HG02610 (cell line): ENCODE measurements at regions not wholly inside any gene's neighbourhood (a gene's known extent, or its start where the extent isn't known, plus 50 kb on each side); places are given as distances from the start of the nearest gene placed in this dataset.

ENCODE experiments used
- ATAC-seq: cut with Tn5 transposase; IDR thresholded peaks from one replicate; pipeline ENCODE4 v1.9.1; 2021; ENCODE audit warnings: mild to moderate bottlenecking, moderate library complexity; ENCODE audit not compliant: unreplicated experiment

DNA sequence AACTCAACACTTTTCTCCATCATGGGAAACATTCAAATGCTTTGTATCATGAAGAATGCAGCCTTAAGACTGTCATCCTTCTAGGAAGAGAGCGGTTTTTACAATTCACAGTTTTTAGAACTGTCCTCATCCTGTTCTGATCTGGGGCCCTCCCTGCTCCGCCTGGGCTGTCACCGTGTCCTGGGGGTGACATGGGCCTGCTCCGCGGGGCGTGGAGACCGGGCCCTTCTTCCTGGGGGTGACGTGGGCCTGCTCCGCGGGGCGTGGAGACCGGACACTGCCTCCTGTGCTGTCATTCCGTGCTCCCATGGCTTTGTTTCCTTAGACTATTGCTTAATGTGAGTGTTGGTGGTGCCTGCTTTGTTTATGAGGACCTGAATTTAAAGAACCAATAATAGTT, 122.8 kb downstream of the TMEM18 start:
- ATAC-seq = peak; percentile 59

DNA sequence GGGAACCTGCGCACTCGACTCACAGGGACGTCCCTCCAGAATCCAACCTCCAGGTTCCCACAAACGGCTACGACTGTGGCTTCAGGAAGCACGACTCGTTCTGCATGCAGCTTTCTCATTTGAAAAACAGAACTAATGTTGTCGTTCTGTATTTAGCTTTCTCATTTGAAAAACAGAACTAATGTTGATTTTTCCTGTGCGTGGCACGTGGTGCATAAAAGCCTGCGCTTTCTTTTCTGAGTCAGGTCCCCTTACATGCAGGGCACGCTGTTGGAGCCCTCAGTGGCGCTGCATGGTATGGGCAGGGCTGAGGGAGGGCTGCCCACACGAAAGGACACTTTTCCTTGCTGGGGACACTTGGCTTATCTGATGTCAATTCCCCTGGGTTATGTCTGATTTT, 124.3 kb downstream of the TMEM18 start:
- ATAC-seq = no peak

DNA sequence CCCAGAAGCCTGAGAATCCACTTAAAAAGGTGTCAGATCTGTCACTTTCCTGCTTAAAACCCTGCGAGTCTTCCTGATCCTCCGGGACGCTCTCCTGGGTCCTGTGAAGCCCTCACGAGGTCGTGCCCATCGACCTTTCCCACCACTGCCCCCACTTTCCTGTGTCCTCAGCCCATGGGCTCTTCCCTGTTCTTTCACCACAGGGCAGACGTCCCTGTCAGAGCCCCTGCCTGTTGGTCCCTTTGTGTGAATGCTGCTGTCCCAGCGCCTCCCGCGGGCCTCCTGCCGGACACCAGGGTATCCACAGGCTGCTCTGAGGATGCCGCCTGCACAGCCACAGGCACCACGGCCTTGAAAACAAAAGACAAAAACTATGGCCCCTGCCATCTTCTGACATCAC, 125.6 kb downstream of the TMEM18 start:
- no peak for ATAC-seq

DNA sequence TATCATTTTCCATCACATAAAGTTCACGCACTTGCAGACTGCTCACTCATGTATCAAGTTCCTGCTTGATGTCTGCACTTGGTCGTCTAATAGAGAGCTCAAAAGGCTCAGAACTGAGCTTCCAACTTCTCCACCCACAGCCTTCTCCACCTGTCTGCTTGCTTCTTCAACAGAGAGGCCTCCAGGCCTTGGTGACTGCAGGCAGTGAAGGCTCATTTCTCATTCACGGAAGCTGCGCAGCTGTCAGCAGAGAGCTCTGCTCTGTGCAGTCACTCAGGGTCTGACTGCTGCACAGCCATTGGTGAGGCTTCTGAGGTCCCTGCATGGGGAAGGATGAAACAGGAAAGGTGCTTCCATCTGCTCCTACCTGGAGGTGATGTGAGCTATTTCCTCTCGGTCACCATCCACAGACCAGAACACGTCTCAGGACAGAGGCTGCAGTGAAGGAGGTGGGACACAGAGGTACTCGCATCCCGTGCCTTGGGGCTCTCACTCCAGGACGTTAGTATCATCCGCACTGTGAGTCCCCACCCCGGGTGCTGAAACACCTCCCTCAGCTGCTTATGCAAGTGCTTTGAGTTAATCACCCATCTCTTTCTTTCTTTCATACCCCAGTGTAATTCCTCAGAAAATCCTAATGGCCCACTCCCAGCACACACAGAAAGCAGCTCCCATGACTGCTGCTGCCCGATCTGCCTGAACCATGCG, 126.2 kb downstream of the TMEM18 start:
- no peak for ATAC-seq

DNA sequence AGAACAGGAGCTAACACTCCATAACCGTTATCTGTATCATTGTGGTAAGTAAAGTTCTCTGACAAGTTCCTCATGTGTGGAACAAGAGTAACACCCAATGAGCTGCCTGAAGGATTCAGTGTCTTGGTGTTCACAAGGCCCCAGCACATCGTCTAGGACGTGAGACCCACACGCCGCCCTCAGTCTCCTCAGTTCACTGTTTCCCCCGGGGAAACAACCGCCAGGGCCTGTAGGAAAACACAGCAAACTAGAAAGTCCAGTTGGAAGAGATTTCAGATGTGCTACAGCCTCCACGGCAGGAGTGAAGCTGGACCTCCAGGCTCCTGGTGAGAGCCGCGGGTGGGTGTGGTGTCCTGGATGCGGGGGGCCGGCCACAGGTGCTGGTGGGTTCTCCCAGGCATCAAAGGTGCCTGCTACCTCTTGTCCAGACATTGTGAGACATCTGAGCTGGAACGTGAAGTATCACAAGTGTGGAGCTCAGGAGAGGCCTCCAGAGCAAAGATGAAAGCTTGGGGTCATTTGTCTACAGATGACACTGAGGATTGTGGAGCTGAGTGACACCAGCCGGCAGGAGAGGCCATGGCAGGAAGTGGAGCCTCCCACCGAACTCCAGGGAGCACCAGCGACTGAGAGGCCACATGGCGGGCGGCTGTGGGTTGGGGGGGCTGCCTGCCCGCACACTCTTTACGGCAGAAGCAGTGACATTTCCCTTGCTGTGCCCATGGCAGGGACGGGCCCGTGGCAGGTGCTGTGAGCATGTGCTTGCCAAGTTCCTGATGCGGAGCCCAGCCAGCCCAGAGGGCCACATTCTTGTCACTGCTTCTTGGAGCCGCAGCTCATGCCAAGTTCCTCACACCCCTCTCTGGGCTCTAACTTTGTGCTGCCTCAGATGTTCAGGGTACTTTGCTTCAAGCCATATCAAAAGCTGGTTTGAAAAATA, 131.2 kb downstream of the TMEM18 start:
- no peak for ATAC-seq

DNA sequence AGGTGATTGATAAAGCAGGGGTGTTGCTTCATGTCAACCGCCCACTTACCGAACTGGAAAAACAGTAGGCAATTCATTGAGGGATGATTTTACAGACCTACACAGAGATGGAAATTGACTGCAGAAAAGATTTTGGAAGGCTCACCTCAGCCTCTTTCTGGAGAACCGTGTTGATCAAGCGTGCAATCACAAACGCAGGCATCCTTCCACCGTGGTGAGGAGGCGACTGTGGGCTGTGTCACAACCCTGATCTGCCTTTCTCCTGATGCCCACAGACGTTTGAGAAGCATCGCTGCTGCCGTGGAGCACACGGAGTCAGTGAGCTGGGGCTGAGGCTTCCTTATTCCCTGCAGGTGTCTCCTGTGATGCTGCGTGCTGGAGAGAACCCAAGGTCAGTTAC, 132.0 kb downstream of the TMEM18 start:
- no peak for ATAC-seq

DNA sequence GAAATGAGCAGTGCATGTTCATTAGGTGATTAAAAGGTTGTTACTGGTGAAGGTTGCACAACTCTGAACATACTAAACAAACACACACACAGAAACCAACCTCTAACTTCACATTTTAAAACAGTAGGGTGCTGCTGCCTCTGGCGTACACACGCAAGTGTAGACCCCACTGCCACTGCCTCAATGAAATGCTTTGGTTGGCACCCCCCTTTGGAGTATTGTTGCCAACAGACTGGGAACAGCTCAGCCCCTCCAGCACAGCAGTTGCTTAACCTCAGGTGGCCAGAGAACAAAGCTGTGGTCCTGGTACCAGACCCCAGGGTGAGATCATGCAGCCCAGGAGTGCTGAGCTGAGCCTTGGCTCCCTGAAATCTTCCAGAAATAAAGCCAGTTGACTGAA, 138.6 kb downstream of the TMEM18 start:
- ATAC-seq = no peak

DNA sequence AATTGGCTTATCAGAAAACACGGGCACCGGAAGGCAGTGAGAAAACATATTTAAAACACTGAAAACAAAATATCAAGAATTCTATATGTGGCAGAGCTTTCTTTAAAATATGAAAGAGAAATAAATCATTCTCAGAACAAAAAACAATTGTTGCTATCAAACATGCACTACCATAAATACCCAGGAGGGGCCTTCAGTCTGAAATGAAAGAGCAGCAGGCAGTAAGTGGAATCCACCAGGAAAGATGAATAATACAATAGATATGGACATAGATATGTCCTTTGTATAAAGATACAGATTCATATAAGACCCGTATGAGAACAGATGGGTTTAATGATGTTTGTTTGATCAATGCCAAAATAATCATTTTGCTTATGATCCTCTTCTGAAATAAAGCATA, 142.0 kb downstream of the TMEM18 start:
- no peak for ATAC-seq

DNA sequence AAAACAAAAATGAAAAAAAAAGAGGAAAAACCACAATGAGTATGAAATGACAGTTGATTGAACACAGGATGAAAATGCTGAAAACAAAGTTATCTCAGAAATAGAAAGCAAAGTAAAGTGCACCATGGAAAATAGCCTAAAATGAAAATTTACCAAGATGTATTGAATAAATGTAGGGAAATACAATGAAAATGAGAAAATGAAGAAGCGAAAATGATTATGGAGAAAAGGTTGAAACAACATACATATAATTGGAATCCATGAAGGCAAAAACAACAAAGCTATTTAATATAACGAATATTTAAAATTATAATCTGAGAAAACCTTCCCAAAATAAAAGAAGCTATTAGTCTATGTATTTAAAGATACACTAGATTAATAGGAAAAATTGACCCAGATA, 147.4 kb downstream of the TMEM18 start:
- ATAC-seq = no peak

DNA sequence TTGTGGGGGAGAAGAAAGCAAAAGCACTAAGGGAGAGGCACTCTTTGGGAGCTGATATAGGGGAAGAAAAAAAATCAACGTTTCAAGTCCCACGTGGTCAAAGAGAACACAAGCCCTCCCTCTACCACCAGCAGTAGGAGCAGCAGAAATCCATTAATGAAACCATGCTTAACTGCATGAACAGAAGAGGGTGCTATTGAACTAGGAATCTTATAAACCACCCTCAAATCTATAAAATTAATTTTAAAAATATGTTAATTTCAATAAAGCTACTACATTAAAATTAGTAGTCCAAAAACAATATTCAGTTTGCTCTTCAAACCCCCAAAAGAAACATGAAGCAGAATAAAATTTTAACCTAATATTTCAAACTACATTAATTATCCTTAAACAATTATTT, 147.8 kb downstream of the TMEM18 start:
- no peak for ATAC-seq

DNA sequence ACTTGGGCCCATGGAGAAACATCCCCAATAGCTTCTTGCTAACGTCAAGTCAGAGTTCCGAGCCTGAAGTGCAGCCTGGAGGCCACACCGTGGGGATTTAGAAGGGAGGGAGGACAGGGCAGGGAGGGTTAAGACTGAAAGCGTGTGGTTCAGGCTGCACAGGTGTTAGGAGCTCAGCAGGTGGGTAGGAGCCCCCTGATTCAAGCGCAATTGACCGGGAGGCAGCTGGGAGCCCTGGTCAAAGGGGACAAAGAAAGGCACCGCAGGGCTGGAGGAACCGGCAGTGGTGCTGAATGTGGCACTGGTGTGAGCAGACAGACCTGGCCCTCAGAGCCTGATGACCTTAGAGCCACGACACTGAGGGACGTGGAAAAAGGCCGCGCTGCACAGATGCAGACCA, 149.6 kb downstream of the TMEM18 start:
- ATAC-seq = no peak

DNA sequence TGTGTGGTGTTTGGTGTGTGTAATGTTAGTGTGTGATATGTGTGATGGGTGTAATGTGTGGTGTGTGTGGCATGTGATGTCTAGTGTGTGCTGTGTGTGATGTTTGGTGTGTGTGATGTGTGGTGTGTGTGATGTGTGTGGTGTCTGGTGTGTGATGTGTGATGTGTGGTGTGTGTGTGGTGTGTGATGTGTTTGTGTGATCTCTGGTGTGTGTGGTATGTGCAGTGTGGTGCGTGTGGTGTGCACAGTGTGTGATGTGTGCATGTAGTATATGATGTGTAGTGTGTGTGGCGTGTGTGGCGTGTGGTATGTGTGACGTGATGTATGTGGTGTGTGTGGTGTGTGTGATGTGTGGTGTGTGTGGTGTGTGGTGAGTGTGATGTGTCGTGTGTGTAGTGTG, 150.3 kb downstream of the TMEM18 start:
- ATAC-seq = no peak

DNA sequence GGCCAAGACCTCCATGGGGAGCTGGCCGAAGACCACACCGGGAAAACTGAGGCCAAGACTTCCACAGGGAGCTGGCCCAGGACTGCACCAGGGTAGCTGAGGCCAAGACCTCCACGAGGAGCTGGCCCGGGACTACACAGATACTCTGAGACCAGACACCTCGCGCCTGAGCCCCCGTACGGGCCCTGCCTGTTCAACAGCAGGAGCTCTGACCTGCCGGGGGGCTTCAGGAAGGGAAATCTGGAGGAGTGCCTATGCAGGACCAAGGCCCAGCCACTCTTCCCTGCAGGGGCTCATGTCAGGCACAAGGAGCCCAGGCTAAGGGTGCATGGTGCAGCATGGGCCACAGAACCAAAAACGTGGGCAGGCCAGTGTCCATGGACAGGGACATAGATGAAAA, 151.6 kb downstream of the TMEM18 start:
- no peak for ATAC-seq

DNA sequence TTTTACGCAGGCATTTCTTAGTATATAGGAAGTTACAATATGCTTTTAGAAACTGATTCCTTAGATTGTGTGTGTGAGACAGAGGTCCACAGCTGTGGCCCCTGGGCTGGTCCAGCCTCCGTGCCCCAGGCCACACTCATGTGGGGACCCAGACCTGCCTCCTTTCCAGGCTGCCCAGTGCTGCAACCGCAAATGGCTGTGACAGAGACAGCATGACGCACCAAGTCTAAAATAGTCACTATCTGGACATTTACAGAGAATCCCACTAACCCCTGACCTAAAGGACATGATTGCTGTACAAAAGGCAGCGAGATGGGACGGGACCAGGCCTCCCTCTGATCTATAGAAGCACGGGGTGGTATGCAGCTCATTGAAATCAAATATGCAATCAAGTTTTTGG, 152.2 kb downstream of the TMEM18 start:
- no peak for ATAC-seq

DNA sequence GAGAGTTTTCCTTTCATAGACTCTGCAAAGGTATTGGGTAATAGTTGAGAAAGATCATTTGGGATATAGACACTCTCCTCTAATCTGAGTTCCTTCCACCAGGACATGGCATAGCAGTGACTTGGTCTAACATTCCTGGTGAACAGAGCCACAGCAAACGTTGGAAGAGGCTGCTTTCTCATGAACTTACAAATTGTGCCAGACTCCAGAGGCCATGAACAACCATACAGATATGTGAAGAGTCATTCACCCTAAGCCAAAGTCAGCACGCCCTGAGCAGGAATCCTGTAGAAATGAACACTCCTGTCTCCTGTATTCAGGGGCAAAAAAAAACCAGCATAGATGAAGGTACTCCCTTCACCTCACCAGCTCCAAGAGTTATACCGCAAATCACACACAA, 152.8 kb downstream of the TMEM18 start:
- no peak for ATAC-seq

DNA sequence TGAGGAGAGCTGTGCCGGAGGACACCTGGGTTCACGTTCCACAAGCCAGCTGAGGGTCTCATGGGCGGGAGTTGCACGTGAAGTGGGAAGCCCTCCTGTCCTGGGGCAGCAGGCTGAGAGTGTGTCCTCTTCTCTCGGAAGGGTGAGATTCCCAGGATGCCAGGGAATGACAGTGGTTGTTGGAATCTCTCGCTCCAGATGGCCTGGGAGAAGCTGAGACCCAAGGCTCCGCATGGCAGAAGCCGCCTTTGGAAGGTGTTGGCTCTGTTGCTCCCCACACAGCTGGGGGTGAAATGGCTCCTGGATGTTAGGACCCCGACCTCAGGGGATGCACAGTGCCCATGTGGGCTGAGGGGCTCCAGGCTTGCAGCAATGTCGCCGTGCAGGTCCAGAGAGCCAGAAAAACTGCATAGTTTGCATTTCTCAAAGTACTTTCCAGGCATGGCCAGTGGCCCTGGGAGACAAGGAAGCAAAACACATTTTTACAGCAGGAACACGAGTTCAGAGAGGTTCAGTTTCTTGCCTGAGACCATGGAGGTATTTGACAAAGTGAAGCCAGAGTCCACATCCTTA, 153.4 kb downstream of the TMEM18 start:
- no peak for ATAC-seq

DNA sequence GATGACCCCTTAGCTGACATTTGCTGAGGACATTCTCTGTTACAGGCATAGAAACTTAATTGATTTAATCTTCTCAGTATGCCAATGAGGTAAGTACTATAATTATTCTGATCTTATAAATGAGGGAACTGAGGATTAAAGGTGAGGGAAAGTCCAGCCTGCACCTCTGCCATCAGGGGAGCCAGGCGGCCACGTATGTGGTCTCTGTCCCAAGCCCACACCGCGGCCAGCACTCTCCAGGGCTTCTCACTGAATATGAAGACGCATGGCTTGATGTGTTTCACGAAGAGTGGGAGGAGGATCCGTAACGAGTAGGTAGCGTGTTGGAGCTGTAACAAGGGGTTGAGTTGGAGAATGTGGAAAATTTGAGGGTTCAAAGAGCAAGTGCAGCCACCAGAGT, 154.4 kb downstream of the TMEM18 start:
- no peak for ATAC-seq

DNA sequence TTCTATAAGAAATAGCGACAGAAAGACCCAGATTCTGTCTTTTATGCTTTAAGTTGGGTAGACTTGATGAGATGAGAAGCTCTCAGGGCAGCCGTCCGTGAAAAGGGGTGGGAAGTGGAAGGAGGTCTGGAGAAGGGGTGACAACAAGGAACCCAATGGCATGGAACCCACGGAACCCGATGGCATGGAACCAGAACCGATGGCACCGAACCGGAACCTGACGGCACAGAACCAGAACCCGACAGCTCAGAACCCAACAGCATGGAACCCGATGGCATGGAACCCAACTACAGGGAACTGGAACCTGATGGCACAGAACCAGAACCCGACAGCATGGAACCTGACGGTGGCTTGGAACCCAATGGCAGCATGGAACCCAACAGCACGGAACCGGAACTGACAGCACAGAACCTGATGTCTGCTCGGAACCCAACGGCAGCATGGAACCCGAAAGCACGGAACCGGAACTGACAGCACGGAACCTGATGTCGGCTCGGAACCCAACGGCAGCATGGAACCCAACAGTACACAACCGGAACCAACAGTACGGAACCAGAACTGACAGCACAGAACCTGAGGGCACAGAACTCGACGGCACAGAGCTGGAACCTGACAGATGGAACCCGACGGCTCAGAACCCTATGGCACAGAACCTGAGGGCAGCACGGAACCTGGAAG, 155.2 kb downstream of the TMEM18 start:
- ATAC-seq = no peak

DNA sequence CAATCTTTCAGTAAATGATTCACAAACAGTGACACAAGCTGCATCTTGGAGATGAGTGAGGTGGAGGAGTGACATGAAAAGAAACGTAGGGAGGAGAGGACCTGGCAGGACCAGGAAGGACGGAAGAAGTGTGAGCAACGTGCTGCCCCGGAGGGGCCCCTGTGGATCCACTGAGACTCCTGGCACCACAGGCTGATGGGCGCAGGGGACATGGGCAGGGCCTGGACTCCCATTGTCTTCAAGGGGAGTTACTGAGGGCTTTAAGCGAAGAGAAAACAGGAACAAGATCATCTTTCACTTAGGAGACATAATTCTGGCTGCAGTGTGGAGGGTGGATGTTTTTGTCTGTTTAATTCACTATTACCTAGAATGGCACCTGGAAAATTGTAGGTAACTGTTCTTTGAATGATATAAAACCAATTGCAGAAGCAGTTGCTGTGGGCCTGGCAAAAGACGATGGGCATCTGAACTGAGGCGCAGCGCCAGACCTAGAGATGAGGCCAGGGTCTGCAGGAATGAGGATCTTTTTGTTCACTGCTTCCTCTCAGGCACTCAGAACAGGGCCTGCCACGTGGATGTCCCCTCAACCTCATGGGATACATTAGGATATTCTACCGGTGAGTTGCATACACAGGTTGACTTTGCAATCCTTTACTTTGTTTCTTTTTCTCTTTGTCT, 156.4 kb downstream of the TMEM18 start:
- ATAC-seq = no peak

DNA sequence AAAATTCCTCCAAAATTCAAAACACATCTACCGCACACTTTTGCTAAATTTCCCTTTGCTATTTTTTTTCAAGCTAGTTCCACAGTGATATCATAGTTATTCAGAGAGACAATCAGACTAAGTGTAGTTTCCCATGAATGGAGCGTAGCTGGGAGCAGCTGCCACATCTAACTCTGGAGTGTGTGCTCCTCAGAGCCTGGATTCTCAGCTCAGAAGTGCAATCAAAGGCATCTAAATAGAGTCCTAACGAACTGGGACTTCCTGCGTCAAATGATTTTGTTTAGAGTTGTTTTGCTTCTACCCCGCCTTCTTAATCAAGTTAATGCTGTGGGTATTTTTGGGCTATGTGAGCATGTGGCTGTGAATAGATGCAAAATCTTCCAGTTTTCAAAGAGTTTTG, 160.3 kb downstream of the TMEM18 start:
- no peak for ATAC-seq

DNA sequence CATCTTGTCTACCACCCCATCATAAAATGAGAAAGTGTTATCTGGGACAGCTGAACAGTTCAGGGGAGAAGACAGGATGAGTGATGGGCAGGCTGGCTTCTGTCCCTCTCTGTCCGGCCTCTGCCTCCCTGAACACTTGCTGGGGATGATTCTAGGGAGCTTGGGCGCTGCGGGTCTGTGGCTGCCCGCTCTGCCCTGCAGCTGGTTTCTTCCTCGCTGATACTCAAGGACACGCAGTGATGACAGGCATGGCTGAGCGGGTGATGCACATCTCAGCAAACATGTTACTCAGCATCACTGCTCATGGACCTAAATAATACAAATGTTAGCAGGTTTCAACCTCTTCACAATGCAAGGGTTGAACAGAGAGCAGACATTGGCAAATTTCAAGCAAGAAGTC, 161.1 kb downstream of the TMEM18 start:
- ATAC-seq = no peak
